NCI-H1436 treated with DMSO at 0.1 percent for 48 hours (cell line): ENCODE measurements at regions not wholly inside any gene's neighbourhood (a gene's known extent, or its start where the extent isn't known, plus 50 kb on each side); places are given as distances from the start of the nearest gene placed in this dataset.
"Not testable (repeated sequence)": the region's sequence is repeated elsewhere in the genome, so short reads cannot be mapped to it uniquely, and the experiment has no call there.

ENCODE experiments used
- DNase-seq: peaks from one replicate; lab custom pipeline; 2025; lab: John Stamatoyannopoulos, UW

- no peak for DNase-seq
Observed at GRCh38 chr4:75422998-75423397, 91.2 kb downstream of the RCHY1 start.

GRCh38 chr4:75412746-75413145 is 101.5 kb downstream of the RCHY1 start:
- DNase-seq, result no peak

- DNase-seq, result no peak
Observed at GRCh38 chr4:75398501-75398900, 115.7 kb downstream of the RCHY1 start.

GRCh38 chr4:75391489-75392166 is 122.6 kb downstream of the RCHY1 start:
- no peak for DNase-seq

GRCh38 chr4:75386426-75386825 is 127.8 kb downstream of the RCHY1 start:
- not testable (repeated sequence) for DNase-seq

- no peak for DNase-seq
Observed at GRCh38 chr4:75385106-75385505, 129.1 kb downstream of the RCHY1 start.

- DNase-seq, result no peak
Observed at GRCh38 chr4:75376543-75376942, 137.7 kb downstream of the RCHY1 start.

- DNase-seq, result no peak
Observed at GRCh38 chr4:75371915-75372314, 142.3 kb downstream of the RCHY1 start.

GRCh38 chr4:75370576-75370975 is 143.6 kb downstream of the RCHY1 start:
- no peak for DNase-seq

- no peak for DNase-seq
Observed at GRCh38 chr4:75345423-75345822, 168.8 kb downstream of the RCHY1 start.

GRCh38 chr4:75344915-75345314 is 169.3 kb downstream of the RCHY1 start:
- no peak for DNase-seq

GRCh38 chr4:75343333-75343732 is 170.9 kb downstream of the RCHY1 start:
- no peak for DNase-seq

- no peak for DNase-seq
Observed at GRCh38 chr4:75340561-75340960, 173.6 kb downstream of the RCHY1 start.

- DNase-seq, result no peak
Observed at GRCh38 chr4:75338352-75338880, 175.8 kb downstream of the RCHY1 start.

GRCh38 chr4:75327804-75328512 is 186.2 kb downstream of the RCHY1 start:
- no peak for DNase-seq

- no peak for DNase-seq
Observed at GRCh38 chr4:75325318-75325979, 188.8 kb downstream of the RCHY1 start.

GRCh38 chr4:75321484-75321883 is 192.7 kb downstream of the RCHY1 start:
- DNase-seq, result no peak

GRCh38 chr4:75317641-75318040 is 196.6 kb downstream of the RCHY1 start:
- not testable (repeated sequence) for DNase-seq

GRCh38 chr4:75308049-75308448 is 206.2 kb downstream of the RCHY1 start:
- no peak for DNase-seq

GRCh38 chr4:75306506-75306905 is 207.7 kb downstream of the RCHY1 start:
- no peak for DNase-seq

- DNase-seq, result no peak
Observed at GRCh38 chr4:75302648-75303047, 211.6 kb downstream of the RCHY1 start.

- DNase-seq, result no peak
Observed at GRCh38 chr4:75289914-75290582, 224.2 kb downstream of the RCHY1 start.
